HuH-7 (cell line): ENCODE measurements at regions not wholly inside any gene's neighbourhood (a gene's known extent, or its start where the extent isn't known, plus 50 kb on each side); places are given as distances from the start of the nearest gene placed in this dataset.
"Not testable (repeated sequence)": the region's sequence is repeated elsewhere in the genome, so short reads cannot be mapped to it uniquely, and the experiment has no call there.

Experiments used
- DNase-seq: peaks from one replicate; pipeline ENCODE4 v3.0.0; 2011; ENCODE audit warnings: low spot score

DNA sequence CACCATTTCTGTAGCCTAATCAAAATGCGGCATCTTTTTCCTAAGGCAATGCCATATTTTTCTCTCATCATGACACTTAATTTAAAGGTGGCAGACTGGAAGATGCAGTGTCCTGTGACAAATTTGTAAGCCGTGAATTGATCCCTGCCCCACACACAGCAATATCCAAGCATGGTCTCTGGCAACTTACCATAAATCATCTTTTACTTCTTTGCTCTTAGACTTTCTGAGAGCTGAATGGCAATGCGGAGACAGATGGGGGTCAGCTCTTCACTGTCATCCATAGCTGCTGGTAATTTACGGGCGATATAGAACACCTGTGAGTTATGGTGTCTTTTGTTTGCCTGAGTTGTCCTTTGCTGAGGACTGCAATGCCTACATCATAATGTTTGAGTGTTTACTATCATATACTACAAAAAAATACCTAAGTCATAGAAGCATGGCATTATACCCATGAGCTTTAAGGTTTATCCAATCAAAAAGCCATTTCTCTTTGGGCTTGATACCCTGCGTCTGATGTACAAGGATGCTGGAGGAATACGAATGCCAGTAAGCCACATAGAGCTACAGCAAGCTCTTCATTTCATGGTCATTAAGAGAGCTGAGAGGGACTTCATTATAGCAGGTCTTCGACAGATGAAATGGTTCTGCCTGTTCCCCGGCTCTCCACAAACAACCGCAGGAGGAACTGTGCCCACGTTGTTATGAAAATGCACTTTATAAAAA, 148.1 kb downstream of the TRIML1 start:
- no peak for DNase-seq

DNA sequence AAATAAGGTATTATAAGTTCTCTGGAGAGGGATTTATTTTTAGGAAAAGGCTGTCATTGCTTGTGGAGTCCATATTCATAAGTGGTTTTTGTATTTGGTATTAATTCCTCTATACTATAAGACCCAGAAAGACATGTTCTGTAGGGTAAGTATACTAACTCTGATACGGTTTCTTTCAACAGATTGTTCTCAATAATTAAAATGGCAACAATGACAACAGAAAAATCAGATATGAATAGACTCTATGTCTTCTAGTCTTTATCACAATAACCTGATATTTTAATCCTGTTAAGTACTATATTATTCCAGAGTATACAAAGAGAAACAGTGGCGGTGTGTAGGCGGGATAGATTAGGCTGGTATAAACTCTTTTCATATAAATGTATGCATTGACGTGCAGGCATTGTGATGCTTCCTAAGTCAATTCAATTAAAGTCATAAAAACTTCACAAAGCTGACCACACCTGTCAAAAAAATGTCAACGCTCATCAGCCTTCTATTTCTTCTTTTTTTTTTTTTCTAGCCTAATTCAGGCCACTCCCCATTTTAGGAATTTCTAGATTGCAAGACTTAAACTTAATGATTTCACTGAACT, 150.4 kb downstream of the TRIML1 start:
- no peak for DNase-seq

GRCh38 chr4:188295899-188296298, 156.7 kb downstream of the TRIML1 start:
- DNase-seq = no peak

- no peak for DNase-seq
These were observed 157.1 kb downstream of the TRIML1 start for GRCh38 chr4:188296331-188296730.

GRCh38 chr4:188297873-188298272, 158.6 kb downstream of the TRIML1 start:
- DNase-seq = no peak

GRCh38 chr4:188299161-188299560, 159.9 kb downstream of the TRIML1 start:
- no peak for DNase-seq

DNA sequence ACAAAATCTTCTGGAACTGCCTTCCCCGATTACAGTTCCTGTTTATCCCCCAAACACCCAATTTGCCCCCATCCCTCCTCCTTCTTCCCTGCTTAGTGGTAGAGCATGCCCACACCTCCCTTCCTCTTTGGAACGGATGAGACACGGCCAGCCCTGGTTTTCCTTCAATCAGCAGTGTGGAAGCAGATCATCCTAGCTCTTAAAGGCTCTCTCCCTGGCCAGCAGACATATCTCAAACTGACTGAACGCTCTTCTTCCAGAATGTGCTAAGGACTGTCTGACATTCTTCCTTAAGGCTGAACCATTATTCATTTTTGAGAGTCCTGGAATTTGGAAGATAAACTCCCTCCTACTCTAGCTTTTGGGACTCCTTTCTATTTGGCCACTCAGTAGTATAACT, 161.1 kb downstream of the TRIML1 start:
- no peak for DNase-seq

DNA sequence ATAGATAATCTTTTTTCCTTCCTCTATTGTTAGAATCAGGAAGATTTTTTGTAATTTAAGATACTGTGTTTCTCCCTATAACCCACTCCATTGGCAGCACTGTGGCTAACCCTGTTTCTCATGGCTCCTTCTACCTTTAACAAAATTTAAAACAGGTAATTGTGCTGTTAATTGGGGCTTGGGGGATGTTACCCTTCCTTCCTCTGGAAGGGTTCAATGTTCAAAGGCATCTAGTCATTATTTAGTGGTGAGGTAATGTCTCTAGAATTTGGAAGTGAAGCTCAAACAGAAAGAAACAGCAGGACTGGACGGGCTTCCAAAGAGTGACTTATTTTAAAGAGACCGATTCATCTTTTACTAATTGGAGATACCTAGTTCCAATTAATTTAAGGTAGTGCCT, 166.4 kb downstream of the TRIML1 start:
- DNase-seq = no peak

DNA sequence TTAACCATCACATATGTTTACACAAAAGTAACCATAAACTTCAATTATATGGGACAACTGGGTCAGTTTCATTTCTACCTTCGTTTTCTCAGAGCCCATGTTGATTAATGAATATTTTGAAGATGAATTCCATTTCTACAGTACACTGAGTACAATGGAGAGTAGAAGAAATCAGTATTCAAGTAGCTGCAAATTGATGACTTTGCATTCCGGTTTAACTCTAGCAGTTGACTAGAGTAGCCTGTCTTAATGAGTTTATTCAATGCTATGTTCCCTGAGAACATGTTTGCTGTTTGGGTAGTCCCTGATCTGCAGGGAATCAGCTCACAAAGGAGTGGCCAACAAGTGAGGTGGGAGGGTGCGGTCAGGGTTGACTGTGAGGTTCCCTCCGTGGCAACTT, 168.3 kb downstream of the TRIML1 start:
- no peak for DNase-seq

GRCh38 chr4:188308142-188308541, 168.9 kb downstream of the TRIML1 start:
- DNase-seq = no peak

- no peak for DNase-seq
These were observed 177.2 kb downstream of the TRIML1 start for GRCh38 chr4:188316391-188316790.

GRCh38 chr4:188328966-188329365, 189.7 kb downstream of the TRIML1 start:
- no peak for DNase-seq

GRCh38 chr4:188329521-188329920, 190.3 kb downstream of the TRIML1 start:
- no peak for DNase-seq

- no peak for DNase-seq
These were observed 193.0 kb downstream of the TRIML1 start for GRCh38 chr4:188332265-188332664.

DNA sequence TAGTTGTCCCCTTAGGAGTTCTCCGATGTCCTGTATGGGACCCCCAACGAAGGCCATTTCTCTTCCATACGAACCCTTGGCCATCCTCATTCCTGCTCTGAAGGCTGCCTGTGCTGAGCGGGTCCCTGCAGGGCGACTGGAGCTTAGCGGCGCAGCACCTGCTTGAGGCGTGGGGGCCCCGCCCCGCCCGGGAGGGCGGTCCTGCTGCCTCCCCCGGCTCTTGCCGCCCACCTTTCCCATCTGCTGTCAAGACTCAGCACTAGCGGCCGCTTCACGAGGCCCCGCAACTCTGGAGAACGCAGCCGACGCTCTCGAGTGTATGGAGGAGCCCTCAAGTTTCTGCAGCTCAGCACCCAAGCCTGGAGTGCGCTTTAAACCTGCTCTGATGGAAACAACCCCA, 197.7 kb downstream of the TRIML1 start:
- no peak for DNase-seq

- DNase-seq = no peak
These were observed 202.2 kb downstream of the TRIML1 start for GRCh38 chr4:188341428-188341827.

DNA sequence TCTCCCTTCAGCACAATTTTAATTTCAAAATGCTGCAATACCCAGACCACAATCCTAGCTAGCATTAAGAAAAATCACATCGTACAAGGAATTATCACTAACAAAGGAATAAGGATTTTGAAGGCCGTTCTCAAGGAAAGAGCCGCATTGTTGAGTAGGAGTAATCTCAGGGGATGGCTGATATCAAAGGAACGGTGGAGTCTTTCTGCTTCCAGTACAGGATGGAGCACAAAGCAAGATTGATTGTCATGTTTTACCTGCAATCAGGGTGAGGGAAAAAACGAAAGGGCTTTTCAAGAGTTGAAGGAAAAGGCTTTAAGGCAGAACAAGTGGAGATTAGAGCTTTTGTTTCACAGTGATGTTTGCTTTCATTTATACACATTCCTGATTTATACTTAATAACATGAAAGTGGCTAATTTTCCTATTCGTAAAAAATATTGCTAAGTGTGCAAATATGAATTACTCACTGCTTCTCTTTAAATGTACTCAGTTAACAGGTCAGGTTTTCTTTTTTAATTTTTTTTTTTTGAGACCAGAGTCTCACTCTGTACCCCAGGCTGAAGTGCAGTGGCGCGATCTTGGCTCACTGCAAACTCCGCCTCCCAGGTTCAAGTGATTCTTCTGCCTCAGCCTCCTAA, 207.0 kb downstream of the TRIML1 start:
- DNase-seq = no peak

DNA sequence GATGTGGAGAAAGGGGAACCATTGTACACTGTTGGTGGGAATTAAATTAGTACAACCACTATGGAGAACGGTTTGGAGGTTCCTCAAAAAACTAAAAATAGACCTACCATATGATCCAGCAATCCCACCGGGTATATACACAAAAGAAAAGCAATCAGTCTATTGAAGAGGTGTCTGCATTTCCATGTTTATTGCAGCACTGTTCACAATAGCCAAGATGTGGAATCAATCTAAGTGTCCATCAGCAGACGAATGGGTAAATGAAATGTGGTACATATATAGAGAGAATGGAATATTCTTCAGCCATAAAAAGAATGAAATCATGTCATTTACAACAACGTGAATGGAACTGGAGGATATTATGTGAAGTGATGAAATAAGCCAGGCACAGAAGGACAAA, 208.1 kb downstream of the TRIML1 start:
- DNase-seq = no peak

GRCh38 chr4:188349569-188349968, 210.3 kb downstream of the TRIML1 start:
- DNase-seq = not testable (repeated sequence)

GRCh38 chr4:188363196-188363595, 224.0 kb downstream of the TRIML1 start:
- no peak for DNase-seq

DNA sequence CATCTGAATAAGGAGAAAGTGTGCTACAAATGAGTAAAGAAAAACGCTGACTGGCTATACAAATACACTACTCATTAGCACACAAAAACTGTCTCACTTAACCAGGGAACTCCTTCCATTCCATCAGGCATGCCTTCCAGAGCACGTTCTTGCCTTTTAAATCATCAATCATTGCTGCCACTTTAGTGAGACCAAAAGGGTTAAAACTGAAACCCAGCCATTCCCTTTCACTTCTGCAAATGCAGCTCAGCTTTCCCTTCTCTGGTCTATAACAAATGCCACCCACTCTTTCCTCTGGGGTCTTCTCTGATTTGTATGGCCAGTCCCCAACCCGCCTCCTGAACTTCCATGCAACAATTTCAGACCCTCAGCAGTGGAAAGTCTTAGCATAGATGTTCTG, 231.5 kb downstream of the TRIML1 start:
- DNase-seq = no peak

- no peak for DNase-seq
These were observed 232.8 kb downstream of the TRIML1 start for GRCh38 chr4:188372058-188372457.

DNA sequence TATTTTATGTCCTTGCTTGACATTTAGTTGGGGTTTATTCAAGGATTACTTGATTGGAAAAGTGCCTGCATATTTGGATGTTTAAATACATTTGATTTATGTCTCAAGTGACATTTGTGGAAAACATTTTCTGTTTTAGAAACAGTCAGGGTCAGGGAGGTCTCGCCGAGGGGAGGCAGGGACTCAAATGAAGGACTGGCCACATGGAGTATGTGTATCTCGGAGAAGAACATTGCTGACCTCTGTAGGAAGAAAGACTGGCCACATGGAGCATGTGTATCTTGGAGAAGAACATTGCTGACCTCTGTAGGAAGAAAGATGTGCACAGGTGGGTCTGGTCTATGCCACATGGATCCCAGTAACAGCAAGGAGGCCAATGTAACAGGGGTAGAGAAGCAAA, 233.6 kb downstream of the TRIML1 start:
- DNase-seq = no peak

DNA sequence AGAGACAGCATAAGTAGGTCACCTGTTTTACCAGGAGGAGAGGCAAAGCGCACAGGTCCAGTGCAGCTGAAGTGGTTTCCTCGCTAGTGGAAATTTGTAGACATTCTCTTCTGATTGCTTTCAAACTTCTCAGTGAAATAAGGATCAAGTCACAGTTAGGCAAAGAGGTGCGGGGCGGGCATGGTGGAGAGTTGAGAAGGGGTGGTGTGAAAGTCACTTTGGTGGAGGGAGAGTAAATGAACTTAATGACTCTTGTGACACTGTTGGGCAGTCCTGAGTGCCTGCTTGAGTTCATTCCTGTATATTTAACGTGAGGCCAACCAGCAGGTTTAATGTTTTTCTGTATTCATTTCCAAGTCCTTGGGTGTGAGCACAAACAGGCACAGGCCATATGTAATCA, 235.6 kb downstream of the TRIML1 start:
- DNase-seq = no peak
